NCI-H345 (cell line): ENCODE measurements at regions not wholly inside any gene's neighbourhood (a gene's known extent, or its start where the extent isn't known, plus 50 kb on each side); places are given as distances from the start of the nearest gene placed in this dataset.

ENCODE experiments used
- DNase-seq: peaks from one replicate; lab custom pipeline; 2025; lab: John Stamatoyannopoulos, UW

- peak; percentile 95 for DNase-seq
Measured at GRCh38 chr10:78688901-78689583, 379.7 kb upstream of the ZMIZ1 start.

DNA sequence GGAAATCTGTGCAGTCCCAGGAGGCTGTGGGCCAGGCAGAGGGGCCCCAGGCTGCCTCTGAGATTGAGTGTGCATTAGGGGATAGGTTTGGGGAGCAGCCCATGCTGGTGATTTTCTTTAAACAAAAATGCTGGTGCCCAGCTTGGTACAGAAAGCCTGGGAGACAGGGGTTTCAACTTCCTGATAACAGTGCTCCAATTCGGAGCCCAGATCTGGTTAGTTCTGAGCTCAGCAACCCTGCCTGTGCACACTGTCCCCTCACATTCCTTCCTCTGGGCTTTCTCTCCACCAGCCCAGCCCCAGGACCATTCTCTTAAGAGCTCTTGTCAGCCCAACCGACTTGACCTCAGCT, 379.2 kb upstream of the ZMIZ1 start:
- no peak for DNase-seq

DNA sequence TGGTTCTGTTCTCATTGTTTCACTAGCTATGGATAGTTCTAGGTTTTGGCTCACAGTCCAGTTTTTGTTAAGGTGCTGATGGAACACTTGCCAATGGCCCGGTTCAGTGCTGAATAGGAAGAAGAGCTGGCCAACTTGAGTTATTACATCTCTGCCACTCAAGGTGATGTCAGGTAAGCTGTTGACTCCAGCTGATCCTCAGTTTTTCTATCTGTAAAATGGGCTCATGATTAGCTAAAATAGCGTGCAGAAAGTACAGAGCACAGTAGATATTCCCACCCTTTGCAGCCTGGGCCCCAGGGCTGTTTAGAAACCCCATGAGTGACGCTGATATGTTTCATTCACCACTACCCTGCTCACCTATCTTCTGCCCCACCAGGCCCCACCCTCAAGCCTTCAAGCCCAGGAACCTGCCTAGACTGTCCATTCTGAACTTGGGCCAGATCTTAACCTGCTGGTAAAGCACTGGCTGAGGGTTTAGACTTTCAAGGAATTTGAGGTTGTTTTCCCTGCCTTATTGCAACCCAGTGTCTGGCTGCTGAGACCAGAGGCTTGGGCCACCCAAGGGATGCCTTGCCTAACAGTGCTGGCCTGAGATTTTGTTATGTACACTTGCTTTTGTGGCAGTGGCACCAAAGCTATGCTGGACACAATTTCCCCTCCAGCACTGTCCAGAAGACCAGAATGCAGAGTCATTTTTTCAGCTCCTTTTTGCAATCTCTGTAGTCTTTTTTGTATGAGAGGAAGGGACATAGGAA, 378.2 kb upstream of the ZMIZ1 start:
- DNase-seq = no peak

DNA sequence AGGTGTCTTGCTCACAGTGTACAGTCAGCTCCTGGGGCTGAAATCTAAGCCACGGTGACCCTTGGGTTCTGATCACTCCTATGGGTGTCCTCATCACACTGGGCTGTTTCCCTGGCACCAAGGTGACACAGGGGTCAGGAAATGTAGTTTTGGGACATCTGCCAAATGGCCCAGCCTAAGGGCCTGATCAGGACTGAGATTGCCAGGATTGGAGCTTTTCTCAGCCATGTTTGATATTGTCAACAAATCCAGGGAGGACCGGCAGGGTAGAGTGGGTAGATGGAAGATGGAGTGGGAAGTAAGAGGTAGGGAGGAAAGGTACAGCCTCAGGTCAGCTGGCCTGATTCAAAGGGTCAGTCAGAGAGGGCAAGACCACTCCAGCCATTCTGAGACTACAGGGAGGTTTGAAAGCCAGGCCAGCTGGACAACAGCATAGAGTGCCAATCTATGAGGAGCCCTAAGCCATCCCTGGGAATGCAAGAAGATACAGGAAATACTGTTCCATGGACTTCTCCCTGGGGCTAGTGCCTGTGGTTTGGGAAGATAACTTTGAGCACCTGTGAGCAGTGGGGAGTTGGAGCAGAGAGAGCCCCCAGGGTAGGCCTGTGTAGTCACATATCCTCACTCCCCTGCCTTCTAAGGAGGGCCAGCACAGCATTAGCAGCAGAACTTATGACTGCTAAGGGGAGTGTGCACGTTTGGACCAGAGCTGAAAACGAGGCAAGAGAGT, 377.3 kb upstream of the ZMIZ1 start:
- DNase-seq = no peak

- no peak for DNase-seq
Measured at GRCh38 chr10:78692071-78692470, 376.7 kb upstream of the ZMIZ1 start.

- no peak for DNase-seq
Measured at GRCh38 chr10:78695846-78696245, 372.9 kb upstream of the ZMIZ1 start.

DNA sequence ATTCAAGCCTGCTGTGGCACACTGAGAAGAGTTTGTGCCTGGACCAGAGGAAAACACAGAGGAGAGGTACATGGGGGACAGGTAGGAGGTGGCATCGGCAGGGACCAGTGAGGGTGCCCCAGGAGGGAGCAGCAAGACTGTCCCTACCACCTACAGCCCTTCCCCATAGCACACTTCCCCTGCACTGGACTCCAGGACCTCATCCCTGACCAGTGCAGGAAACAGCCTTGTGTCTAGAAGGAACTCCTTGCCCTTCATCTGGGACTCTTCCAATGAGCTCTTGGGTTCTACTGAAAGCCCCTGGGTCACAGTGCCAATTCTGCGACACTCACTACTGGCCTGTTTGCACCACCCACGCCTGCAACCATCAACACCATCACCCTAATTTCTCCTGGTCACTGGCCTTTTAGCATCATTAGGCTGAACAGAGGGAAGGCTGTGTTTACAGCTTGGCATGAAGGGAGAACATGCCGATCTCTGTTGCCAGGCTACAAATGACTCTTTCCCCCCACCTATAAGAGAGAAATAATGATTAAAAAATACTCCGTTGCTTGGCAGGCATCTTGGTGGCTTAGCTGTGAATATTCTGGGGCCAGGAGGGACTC, 371.9 kb upstream of the ZMIZ1 start:
- DNase-seq = no peak

DNA sequence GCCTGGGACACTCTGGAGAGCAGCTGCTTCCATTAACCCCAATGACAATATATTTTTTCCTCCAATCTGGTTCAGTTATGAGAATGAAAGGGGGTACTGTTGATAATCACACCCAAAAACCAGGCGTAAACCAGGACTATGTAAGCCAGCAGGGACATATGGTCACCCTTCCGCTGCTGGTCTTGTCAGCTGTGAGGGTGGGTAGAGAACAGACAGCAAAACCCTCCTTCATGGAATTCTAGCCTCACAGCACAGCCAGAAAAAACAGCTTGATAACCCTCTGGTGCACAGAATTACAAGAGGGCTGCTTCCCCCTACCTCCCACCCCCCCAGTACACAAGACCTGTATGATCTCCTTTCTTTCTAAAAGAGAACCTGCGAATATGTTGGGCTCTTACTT, 368.8 kb upstream of the ZMIZ1 start:
- no peak for DNase-seq

DNA sequence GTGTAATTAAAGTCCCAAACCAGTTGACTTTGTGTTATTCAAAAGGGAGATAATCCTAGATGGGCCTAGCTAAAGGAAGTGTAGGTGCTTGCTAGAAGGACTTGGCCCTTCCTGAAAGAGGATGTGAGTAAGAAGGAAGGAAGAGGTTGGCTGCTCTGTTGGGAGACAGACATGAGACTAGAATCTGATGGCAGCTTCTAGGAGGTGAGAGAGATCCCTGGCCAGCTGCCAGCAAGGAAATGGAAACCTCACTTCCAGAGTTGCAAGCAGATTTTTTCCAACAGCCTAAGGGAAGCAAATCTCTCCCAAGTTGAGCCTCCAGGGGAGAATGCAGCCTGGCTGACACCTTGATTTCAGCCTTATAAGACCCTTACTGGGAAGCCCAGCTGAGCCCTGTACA, 368.4 kb upstream of the ZMIZ1 start:
- DNase-seq = no peak

DNA sequence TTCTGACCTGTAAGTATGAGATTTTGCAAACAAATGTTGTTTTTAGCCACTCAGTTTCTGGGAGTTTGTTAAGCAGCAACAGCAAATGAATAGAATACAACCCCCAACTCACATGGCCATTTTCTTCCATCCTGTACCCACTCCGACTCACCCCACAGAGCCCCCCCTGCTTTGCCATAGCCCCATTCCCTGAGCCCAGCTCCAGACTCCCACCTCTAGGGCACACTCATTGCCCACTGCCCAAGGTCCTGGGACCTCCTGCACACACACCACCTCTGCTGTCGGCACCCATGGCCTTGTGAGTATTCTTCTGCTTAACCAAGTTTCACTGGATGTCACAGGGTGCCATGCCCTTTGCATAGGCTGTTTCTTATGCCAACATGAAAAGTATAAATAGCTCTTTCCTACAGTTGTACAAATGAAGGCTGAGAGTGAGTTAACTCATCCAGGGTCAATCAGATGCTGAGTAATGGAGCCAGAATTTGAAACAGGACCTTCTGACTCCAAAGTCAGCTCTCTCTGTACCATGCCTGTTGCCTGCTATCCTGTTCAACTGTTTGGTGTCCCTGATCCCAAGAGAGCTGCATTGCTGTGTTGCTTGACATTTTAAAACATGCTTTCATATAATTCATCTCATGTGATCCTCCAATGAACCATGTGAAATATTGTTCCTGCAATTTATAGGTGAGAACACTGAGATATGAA, 367.8 kb upstream of the ZMIZ1 start:
- DNase-seq = no peak

- DNase-seq = no peak
Measured at GRCh38 chr10:78702186-78702585, 366.6 kb upstream of the ZMIZ1 start.

DNA sequence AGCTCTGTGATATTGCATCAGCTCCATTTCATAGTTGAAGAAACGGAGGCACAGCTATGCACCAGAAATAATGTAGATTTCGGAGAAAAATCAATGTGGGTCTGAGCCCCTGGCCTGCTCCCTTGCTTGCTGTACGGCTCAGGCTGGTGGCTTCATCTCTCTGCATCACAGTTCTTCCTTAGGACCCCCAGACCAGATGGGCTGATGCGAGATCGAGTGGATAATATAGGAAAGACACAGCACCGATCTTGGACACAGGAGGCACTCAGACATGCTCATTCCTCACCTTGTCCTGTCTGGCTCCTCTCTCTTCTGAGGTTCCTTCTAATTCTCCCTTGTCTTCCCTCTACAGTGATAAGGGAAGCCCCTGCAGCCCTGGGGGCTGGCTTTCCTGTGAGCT, 365.9 kb upstream of the ZMIZ1 start:
- DNase-seq = no peak

GRCh38 chr10:78703593-78703992, 365.2 kb upstream of the ZMIZ1 start:
- DNase-seq = no peak

DNA sequence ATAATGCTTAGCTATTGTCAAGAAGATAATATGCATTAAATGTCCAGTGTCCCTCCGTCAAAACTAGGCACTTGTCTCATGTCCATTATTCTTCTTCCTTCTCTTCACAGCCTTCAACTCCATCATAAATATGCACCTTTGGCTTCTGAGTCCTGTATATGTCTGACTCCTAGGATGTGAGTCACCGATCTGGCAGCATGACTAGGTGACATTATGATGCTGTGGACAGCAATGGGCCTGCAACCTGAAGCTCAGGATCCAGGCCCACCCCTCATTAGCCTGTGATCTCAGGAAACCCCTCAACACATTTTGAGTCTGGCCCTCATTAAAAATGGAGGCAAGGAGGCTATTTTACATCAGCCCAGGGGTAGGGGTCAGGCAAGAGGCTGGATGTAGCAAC, 362.5 kb upstream of the ZMIZ1 start:
- no peak for DNase-seq

- DNase-seq = no peak
Measured at GRCh38 chr10:78706726-78707540, 361.8 kb upstream of the ZMIZ1 start.

- no peak for DNase-seq
Measured at GRCh38 chr10:78707745-78708144, 361.0 kb upstream of the ZMIZ1 start.

GRCh38 chr10:78712147-78712546, 356.6 kb upstream of the ZMIZ1 start:
- DNase-seq = peak; percentile 26

GRCh38 chr10:78713659-78714058, 355.1 kb upstream of the ZMIZ1 start:
- DNase-seq = no peak

DNA sequence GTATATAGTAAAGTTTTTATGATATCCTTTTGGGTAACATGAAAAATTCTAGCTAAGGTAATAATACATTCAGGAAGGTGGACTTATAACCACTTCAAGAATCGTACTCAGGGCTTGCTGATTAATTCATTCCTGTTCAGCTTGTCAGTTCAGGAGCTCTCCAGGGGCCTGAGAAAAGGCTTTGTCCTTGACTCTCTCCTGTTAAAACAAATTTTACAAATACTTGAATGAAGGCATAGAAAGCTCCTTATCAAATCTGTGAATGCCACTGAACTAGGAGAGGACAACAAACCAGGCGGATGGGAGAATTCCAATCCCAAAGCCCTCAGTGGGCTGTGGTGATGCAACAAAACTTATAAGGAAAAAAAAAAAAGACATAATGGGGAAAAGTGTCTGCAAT, 354.5 kb upstream of the ZMIZ1 start:
- no peak for DNase-seq

DNA sequence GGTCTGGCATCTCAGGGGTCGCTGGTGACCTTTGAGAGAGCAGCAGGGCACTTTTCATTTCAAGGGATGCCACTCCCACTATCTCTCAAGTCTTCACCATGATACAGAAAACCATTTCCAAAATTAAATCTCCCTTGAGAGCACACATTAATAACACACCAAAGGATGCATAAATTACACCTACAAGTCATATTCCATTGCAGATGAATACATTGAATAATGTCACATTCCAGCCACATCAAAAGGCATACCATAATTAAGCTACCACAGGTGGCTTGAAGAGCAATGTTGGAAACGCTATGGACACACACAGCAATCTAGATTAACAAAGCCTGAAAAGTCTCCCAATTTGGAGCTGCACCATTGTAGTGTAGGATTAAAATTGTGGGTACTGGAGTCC, 353.3 kb upstream of the ZMIZ1 start:
- no peak for DNase-seq

DNA sequence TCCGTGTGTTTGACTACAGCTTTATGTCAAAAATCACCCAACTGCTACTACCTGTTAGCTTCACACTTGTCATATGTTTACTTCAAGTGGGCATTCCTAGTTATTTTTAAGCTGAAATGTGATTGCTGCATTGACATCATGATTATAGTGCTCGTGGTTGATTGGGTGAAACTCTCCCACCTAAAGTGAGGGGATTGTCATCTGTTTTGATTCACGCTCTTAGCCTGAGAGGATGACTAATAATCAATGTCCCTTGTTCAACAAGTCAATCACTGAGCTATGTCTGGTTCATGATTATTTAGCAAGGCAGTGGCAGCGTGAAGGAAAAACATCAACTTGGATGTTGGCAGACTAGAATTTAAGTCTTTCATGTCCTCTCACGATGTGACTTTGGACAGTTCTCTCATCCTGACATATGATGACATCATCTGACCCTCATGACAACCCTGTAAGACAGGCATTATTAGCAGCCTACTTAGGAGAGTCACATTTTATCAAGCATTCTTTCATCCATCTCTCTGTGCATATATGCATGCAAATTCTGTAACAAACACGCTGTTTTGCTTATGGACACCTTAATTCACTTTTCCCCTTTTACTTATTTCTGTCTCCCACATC, 352.6 kb upstream of the ZMIZ1 start:
- DNase-seq = no peak
